Pons (tissue), 1 donor: ENCODE measurements at regions not wholly inside any gene's neighbourhood (a gene's known extent, or its start where the extent isn't known, plus 50 kb on each side); places are given as distances from the start of the nearest gene placed in this dataset.
A peak's percentile ranks its signal among the peaks of the same experiment; 100 is the strongest.
"Not testable (repeated sequence)": the region's sequence is repeated elsewhere in the genome, so short reads cannot be mapped to it uniquely, and the experiment has no call there.

Experiments used
- DNase-seq: peaks from one replicate; pipeline ENCODE4 v3.0.0-alpha.2; 2016; ENCODE audit warnings: low spot score

DNA sequence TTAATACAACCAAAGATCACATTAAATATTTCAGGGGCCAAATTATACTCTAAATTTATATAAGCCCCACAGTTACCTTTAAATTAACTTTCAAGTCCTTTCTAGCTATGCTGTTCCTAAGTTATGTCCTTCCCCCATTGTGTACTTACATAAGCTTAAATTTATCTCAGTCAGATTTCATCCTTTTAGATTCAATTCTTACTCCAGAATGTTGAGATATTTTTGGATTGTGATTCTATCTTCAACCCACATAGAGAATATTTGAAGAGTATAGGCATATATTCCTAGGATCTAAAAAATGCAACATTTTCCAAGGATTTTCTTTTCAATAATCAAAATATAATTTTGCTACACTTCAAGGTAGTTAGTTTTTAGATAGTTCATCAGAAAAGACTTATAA is 242.8 kb downstream of the KCNE4 start:
- no peak for DNase-seq

DNA sequence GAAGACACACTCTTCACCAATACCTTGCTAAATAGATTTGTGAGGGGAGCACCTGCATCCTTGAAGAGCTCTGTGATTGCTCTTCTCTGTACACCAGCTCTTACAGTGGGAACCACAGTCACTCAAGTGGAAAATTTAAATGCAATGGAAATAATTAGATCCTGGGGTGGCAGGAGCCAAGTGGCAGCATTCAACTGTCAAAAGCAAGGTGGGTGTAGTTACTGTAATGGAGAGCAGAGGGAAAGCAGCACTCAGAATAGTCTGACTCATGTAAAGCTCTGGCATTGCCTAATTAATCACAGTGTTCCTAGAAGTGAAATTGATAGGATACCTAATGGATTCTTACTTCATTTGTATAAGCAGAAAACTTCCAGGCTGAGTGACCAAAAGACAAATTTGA is 245.8 kb downstream of the KCNE4 start:
- no peak for DNase-seq

DNA sequence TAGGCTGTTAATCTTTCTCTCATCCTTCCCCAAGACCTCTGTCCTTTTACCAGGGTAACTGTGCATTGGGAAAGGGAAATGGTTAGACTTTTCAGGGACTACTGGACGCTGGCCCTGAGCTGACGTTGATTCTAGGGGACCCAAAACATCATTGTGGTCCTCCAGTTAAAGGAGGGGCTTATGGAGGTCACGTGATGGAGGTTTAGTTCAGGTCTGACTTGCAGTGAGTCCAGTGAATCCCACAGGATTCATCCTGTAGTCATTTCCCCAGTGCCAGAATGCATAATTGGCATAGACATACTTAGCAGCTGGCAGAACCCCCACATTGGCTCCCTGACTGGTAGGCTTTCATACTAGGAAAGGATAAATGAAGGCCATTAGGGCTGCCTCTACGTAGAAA is 246.3 kb downstream of the KCNE4 start:
- not testable (repeated sequence) for DNase-seq

DNA sequence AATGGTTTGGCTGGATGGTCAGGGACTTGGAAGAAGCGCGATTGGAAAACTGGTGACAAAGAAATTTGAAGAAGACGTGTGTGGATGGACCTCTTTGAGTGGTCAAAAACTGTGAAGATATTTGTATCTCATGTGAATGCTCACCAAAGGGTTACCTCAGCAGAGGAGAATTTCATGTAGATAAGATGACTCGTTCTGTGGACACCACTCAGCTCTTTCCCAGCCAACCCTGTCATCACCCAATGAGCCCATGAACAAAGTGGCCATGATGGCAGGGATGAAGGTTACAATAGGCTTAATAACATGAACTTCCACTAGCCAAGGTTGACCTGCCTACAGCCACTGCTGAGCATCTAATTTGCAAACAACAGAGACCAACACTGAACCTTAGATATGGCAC is 248.3 kb downstream of the KCNE4 start:
- no peak for DNase-seq

DNA sequence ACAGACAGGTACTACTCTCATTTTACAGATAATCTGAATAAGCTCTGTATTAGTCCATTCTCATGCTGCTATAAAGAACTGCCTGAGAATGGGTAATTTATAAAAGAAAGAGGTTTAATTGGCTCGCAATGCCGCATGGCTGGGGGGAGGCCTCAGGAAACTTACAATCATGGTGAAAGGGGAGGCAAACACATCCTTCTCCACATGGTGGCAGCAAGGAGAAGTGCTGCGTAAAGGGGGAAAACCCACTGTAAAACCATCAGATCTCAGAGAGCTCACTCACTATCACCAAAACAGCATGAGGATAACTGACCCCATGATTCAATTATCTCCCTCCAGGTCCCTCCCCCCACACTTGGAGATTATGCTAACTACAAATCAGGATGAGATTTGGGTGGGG is 254.4 kb downstream of the KCNE4 start:
- DNase-seq: no peak

DNA sequence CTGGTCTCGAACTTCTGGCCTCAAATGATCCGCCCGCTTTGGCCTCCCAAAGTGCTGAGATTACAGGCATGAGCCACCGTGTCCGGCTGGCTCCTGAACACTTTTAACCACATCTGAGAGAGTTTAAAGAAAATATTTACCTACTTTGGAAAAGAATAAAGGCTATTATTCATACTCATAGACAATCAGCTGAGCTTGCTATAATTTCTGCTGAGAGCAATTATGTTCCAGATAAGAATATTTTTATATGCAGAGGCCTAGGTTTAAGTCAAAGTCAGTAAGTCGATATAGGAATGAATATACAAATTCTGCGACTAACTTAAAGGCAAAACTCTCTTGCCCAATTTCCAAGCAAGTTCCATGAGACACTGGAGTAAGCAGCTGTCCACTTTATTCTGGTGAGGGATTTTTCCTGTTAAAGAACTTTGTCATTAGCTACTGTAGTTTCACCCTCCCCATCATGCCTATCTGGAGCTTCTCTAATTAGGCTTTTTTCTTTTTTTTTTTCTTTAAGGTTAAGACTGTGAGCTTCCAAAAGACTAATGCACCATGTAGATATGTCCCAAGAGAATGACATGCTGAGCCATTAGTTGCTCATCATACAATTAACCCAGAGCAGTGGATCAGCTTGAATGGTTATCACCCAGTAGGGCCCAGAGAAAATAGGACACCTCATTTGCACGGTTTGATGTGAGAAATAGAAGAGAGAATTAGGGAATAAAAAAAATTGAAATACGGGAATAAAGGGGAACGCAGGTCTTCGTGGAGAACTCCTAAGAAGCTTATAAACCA is 260.1 kb downstream of the KCNE4 start:
- no peak for DNase-seq

DNA sequence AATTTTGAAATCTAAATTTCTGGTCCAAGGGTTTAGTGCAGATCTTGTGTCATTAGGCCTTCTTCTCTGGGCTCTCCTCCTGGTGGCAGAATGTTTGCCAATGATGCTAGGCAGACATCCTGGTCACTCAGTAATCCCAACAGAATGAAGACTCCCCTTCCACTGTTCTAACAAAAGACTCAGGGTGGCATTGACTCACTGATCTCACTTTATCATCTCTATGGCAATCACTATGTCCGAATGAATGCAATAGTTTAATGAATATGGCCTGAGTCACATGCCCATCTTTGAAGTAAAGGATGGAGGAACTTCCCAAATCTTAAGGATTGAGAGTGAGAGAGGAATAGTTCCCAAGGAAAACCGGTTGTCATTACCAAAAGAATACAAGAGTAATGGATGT is 261.1 kb downstream of the KCNE4 start:
- no peak for DNase-seq

DNA sequence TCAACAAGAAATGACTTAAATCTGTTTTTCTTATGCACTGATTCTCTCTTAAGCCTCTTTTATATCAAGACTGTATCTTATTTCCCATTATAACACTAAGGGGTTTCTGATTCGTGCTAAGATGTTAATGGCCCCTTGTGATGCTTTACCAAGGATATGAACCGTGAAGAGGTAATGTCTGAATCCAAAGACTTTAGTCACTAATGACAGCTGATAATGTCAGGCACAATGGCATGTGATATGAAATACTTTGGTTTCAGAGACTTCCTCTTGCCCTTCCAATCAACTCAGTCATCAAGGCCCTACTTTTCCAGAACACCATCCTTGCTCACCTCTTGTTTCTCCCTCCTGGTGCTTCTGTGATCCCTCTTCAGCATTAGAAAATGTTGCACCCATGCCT is 262.8 kb downstream of the KCNE4 start:
- no peak for DNase-seq

DNA sequence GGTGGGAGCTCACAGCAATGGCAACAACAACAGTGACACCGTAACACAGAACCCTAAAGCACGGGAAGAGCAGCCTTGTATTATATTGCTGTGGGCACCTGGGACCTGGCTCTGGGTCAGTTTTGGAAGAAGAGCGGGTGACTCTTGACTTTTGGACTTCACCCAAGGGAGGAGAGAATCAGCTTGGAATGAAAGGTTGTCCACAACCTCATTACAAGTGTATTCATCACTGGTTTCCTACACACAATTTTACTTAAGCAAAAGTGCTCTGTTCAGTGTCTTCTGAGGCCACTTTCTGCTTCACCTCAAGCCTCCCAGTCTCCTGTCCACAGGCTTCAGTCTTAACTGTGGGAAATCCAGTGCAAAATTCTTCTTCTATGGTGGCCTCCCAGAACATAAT is 263.8 kb downstream of the KCNE4 start:
- no peak for DNase-seq

DNA sequence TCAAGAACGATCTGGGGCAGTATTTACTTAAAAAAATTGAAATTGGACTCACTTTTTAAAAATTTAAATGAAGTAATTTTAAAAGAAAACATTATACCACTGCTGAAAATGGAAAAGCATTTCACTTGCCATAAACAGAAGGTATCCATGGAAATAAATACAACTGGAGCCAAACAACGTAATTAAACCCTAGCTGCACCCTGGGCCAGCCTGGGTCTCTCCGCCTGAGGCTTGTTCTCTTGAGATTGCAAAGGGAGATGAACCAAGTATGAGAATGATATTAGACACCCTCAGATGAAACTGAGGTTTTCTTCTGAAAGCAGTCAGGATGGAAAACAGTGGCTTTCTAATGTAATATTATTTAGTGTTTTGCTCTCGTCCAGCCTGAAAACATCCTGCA is 264.4 kb downstream of the KCNE4 start:
- no peak for DNase-seq

DNA sequence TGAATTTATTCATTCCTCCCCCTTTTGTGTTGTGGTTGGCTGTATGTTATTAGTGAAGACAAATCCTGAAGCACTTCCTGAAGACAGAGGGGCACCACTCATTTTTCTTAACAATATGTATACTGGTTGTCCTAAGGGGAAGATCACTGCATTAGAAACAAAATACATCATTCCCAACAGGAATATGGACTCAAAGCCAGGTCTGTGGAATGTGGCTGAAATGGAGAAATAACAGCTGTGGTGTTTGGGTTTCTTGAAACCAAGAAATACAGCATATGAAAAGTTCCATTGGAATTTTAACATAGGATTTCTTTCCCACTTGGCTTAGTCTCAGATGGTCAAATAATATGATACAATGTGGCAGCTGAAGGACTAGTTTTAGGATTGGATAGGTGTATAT is 267.6 kb downstream of the KCNE4 start:
- DNase-seq: no peak

DNA sequence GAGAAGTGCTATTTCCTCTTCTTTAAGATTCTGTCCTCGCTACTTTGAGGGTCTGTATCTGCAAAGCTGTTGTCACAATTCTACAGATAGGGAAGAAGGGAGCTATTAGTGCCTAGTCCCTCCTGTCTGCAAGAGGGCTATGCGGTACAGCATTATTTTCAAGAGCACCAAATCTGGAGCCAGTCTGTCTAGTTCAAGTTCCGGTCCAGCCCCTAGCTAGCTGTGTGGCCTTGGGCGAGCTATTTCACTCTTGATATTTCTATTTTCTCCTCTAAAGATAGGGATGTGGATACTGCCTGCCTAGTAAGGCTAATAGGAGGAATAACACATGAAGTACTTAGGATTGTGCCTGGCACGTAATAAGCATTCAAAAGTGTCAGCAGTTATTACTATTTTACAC is 272.4 kb downstream of the KCNE4 start:
- DNase-seq: no peak

DNA sequence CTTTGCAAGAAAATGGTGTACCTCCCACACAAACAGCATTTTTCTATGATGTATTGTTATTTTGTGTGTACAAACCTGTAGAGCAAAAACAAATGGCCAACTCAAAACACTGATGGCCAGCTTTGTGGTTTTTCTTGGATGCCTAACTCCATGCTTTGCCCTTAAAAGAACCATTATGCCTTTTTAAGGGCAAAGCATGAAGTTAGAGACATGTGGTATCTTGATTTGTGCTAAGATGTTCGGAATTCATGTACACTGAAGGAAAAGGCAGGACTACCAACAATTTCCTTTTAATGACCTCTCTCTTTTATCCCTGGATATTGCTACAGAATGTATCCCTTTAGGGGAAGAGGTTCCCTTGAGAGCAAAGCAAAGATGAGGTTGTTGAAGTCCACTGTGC is 273.6 kb downstream of the SCG2 start:
- no peak for DNase-seq

DNA sequence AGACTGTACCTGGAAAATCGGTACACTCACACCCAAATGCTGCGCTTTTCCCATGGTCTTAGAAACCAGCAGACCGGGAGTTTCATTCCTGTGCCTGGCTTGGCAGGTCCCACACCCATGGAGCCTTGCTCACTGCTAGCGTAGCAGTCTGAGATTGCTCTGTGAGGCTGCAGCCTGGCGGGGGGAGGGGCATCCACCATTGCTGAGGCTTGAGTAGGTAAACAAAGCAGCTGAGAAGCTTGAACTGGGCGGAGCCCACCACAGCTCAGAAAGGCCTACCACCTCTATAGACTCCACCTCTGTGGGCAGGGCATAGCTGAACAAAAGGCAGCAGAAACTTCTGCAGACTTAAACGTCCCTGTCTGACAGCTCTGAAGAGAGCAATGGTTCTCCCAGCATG is 271.4 kb downstream of the SCG2 start:
- not testable (repeated sequence) for DNase-seq

DNA sequence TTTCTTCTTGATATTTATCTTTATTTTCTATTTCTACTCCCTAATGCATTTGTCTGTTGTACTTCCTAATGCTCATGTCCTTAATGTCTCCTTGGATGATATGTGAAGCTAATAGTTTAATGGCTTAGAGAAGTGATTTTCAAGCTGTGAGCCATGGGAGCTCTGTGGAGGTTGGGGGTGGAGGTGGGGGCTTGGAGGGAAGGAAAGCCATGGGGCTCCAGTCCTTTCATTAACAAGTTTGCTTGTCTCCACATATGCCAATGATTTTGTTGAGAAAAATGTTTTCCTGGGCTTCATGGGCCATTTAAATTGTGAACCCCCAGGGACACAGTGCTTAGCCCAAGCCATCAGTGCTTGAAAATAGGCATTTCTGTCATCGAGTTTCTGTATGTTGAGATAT is 264.1 kb downstream of the SCG2 start:
- no peak for DNase-seq

DNA sequence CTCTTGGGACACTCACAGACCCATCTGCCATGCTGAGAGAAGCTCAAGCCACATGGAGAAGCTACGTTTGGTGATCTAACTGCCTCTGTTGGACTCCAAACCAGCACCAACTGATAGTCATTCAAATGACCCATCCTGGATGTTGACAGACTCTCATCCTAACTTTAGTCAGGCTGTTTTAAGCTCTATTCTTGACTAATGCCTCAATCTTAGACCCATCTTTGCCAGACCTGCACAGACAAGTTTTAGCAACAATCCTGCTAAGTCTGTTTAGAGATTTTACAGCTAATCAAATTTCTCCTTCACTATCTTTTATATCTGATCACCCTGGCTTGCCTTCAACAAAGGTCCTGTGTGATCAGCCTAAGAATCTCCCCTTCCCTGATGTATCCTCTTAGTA is 245.1 kb downstream of the SCG2 start:
- no peak for DNase-seq

DNA sequence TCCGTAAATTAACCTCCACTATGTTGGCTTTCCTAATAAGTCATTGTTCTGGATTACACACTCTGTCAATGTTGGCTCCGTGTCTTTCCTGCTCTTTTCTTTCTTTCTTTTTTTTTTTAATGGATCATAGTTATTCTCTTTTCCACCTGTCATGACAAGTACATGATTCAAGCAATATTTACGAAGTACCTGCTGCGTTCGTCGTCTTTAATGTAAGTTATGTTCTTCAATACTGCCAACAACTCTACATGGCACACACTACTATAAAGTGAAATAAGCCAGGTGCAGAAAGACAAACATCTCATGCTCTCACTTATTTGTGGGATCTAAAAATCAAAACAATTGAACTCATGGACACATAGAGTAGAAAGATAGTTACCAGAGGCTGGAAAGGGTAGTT is 239.1 kb downstream of the SCG2 start:
- no peak for DNase-seq

DNA sequence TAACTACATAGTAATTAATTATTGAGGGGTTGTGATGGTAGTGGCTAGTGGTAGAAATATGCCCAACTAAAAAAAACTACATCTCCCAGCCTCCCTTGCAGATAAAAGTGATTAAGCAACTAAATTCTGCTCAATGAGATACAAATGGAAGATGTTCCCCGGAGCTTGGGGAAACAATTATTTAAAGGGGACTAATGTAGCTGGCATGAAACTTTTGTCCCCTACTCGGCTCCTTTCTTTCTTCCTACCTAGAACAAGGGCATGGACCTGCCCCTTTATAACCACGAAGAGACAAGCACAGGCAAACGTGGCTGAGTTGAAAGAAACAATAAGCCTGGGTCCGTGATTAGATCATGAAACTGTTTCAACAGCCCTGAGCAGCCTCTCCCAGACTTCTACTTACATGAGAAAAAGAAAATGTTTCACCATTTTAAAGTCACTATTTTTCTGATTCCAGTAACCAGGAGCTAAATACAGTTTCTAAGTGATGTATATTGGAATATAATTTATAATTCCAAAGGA is 236.9 kb downstream of the SCG2 start:
- peak; percentile 15 for DNase-seq

DNA sequence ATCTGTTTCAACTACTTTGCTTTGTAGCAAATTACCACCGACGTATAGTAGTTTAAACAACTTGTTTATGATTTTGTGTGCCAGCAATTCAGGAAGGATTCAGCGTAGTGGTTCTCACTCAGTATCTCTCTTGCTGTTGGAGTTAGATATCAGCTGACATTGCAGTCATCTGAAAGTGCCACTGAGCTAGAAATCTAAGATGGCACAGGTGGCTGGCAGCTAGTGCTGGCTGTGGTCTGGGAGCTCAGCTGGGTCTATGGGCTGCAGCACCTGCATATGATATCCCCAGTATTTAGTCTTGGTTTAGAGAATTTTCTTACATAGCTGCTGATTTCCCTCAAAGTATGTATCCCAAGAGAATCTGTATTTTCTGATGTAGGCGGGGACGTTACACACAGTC is 235.6 kb downstream of the SCG2 start:
- no peak for DNase-seq

DNA sequence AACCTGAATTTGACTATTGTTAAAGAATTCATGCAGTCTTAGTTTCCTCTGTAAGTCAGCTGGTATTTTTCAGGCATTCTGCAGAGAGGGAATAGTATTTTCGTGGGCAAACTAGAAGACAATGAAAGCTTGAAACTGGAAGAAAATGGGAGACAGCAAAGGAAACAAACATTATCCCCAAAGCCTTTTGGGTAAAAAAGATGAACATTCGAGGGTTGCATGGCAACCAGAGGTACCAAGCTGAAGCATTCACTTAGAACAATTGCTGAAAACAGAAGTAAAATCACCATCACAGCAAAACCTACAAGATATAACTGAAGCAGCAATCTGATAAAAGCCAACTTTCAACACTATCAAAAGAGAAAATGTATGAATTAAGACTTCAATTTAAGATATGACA is 233.7 kb downstream of the SCG2 start:
- no peak for DNase-seq

DNA sequence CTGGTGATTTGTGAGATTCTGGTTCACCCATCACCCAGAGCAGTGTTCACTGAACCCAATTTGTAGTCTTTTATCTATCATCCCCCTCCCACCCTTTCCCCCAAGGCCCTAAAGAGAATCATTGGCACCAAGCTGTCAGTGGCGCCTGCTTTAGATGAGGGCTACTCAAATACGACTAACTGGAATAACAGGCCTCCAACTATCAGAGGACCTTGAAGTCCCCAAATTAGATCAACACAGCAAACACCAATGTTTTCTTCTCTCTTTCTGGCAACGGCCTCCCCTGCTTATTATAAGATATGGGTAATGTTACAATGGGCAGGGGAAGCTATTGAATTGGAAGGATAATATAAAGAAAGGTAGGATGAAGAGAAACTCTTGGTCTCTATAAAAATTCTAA is 232.3 kb downstream of the SCG2 start:
- DNase-seq: no peak

DNA sequence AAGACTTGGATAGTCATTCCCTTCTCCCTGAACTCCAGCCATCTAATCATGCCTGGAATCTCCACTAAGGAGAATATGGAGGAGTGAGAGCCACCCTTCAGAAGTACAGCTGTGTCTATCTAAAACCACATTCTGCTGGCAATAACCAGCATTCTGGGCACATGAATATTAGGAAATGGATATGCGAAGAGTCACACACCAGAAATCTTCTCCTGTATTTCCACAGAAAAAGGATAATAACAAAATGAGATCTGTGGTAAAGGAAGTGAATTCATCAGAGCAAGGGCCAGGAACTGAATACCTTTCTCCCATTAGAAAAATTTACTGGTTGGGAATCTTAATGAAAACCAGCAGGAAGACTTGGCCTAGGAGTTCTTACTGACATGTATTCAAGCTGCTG is 218.8 kb downstream of the SCG2 start:
- DNase-seq: no peak

DNA sequence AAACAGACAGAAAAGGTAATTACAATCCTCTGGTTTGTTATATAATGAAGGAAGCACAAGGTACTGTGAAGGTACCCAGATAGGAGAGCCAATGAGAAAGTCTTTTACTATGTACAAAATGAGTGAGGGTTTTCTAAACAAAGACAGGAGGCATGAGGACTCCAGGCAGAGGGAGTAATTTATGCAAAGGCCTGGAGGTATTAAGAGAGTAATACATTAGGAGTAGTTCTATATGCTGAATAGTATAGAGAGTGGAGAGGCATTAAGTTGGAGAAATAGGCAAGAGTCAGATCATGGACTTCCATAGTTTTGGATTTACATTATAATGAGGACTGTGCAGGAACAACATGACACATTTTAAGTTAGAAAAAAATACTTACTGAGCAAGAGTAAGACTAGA is 216.0 kb downstream of the SCG2 start:
- DNase-seq: no peak

DNA sequence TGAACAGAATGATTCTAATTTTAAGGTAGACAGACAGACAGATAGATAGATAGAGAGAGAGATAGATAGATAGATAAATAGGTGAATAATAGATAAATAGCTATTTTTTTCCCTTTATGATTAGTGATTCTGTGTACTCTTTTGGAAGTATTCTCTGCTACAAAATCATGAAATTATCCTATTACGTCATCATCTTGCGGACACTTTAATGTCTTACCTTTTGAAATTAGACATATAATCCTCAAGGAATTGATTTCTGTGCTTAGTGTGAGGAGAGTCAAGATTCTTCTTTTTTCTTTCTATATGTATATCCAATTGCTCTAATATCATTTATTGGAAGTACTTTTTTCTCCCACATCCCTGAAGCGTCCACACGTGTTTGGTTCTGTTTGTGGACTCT is 215.2 kb downstream of the SCG2 start:
- DNase-seq: no peak
